CD4-positive, alpha-beta T cell treated with Interleukin-4 for 1 hour (primary cell): ENCODE measurements at regions not wholly inside any gene's neighbourhood (a gene's known extent, or its start where the extent isn't known, plus 50 kb on each side); places are given as distances from the start of the nearest gene placed in this dataset.

Experiments
- DNase-seq, 2 donors: peaks; one replicate each; pipeline ENCODE4 v3.0.0-alpha.2; 2020 to 2022

DNA sequence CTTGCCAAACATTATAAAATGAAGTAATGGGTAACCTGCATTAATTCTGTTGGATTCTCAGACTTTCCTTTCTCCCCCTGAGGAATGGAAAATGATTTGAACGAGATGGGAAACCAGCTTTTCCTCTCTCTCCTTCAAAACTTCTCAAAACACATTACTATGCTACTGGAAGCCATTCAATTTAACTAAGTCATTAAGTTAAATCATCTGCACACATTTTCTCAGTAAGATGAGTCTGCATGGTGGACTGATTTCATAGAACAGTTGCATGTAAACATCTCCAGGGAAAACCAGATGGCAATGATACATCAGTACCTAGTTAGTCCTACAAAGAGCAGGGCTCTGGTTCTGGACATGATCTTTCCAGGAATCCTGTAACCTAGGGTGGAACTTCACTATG is 59.9 kb downstream of the BMP4 start:
- DNase-seq = no peak

DNA sequence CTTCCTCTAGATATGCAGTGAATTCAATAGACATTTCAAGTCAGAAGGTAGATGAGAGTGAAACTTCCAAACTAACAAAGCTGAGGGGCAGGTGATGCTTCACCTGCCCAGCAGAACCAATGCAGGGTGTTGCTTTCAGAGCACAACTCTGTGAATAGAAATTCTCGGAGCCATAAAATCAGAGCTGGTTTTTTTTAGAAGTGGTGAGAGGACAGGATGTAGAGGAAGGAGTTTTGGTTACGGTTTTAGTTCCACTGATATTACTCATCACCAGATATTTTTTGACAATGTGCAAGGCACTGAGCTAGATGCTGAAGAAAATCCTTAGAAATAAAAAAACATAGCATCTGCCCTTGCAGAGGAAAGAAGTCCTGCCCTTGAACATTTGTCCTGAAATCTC is 62.2 kb downstream of the BMP4 start:
- no peak for DNase-seq

DNA sequence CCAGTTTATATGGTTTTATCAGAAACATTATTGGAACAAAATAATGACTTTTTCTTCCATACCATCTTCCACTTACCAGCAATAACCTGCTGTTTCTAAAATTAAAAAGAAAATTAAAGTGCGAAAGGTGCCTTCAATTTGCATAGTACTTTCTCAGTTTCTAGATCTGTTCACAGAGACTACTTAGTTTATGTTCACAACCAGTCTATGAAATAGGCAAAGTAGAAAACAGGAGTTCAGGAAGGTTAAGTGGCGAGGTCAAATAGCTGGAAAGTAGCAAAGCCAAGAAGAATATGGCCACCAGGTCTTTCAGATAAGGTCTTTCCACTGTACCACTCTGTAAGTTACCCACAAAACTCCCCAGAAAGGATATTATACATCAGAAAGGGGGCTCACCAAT is 63.3 kb downstream of the BMP4 start:
- DNase-seq = no peak

DNA sequence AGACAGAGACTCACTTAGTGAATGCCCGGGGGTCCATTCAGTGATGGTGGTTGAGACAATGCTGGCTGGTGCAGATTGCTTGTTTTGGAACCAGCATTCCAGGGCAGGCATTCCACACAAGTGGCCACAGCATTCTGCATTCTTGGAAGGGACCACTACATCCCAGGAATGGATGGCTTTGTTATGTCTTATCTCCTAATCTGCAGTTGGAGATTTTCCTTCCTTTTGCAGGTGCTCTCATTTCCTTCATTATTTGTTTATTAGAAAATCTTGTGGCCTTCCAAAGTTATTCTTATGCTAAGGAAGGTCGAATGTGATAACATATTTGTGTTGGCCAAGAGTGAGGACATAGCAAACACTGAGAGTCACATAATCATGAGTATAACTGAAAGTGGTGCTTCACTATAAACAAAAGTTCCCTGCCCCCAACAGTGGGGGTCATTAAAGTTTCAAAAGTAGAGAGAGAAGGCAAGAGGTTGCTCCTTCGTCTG is 66.0 kb downstream of the BMP4 start:
- no peak for DNase-seq

DNA sequence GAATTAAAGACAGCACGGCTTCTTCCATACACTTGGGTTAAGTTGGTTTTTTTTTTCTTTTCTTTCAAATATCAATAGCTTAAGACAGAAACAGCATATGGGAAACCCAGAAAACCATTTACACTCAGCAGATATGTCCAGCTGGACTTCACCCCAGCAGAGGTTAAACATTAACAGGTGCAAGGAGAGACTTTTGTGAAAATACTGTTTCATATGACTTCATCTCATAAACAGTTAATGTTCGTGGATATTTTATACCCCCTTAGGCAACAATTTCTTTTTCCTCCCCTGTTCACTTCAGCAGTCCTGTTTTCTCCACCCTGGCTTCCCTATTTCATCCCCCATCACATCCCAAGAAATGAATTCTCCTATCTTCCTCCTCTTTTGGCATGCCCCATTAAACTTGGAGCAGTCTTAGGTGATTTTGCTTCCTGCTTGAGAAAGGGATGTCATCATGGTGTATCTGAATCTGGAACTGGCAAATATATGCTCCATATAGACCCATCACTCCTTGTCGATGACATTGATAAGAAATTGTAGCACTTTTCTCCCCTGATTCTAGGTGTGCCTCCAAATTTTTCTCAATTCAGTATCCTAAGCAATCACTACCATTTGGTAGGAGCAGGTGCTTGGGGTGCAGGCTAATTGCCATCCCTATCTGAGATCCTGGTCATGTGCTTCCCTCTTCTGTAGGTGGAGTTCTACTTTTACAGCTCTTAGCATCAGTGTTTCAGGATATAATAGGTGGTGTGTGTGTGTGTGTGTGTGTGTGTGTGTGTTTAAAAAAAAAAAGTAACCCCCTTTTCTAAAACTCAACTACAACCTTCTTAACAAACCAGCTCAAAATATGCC is 67.9 kb downstream of the BMP4 start:
- no peak for DNase-seq

DNA sequence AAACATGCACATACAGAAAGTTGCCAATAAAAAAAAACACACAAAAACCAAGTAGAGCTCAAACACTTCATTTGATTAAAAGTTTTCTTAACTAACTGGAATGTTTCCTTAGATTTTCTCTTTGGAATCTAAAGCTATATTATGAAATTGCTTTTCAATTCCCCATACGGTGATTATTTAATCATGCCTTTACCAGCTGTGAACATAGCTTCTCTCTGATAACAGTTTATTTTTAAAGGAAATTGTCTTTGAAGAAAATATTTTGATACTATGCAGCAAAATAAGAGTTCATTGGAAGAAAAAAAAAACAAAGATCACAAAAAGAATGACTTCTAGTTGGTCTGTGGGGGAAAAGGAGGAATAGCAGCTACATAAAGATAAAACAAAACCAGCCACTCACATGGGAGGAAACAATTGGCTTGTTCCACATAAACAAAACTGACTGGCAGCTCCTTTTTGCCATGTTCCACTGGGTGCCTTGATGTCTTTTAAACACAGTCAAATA is 71.4 kb downstream of the BMP4 start:
- no peak for DNase-seq

DNA sequence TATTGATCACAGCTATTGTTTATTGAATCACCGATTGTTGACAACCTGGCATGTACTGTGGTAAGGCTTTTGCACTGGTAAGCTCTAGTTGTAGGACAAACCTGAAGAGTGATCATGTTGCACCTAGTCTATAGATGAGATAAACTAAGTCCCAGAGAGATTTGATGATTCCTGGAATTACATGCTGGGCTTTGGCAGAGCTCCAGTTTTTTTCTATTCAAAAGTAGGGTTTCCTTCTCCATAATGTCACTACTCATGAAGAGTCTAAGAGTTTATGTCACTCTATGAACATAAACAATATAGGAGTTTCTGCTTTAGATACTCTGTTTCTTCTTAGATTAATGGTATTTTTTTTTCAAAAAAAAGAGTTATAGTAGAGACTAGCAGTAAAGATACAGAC is 72.0 kb downstream of the BMP4 start:
- DNase-seq = no peak

DNA sequence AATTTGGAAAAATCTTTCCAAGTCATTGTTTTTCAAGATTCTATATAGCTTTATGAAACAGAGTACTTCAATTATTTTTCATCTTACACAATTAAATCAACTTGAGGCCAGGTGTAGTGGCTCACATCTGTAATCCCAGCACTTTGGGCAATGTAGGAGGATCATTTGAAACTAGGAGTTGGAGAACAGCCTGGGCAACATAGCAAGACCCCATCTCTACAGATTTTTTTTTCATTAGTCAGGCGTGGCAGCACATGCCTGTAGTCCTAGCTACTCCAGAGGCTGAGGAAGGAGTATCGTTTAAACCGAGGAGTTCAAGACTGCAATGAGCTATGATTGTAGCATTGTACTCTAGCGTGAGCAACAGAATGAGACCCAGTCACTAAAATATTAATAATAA is 72.9 kb downstream of the BMP4 start:
- no peak for DNase-seq

DNA sequence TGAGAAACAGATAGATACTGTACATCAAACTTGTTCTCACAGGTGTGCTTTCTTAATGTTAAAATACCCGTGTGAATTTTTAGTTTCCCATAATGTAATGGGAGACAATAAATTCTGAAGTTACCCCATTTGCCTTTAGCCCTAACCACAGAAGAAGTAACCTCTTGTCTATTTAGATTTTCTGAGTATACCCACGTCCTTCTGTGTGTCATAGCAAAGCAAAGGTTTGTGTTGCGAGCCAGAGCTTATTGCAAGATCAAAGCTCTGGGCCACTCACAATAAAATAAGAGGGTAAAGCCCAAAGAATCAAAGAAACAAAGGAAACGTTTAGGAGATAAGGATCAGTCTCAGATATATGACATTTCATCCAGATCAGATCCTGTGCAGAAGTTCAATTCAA is 73.9 kb downstream of the BMP4 start:
- no peak for DNase-seq

DNA sequence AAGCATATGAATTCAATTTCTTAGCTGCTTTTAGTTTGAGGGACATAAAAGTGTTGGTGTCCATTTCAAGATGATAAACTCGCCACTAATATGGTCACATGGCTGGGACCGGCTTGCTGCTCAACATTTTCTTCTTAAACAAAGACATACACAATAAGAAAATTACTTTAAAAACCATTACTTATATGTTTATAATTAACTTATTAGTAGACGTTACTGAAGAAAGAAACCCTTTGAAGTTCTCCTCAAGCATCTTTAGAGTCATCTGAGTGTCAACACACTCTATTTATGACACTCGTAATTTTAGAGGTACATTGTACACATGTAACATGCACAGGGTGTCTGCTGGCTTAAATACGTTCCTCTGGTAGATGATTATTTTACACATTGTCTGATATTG is 74.7 kb downstream of the BMP4 start:
- DNase-seq = no peak

DNA sequence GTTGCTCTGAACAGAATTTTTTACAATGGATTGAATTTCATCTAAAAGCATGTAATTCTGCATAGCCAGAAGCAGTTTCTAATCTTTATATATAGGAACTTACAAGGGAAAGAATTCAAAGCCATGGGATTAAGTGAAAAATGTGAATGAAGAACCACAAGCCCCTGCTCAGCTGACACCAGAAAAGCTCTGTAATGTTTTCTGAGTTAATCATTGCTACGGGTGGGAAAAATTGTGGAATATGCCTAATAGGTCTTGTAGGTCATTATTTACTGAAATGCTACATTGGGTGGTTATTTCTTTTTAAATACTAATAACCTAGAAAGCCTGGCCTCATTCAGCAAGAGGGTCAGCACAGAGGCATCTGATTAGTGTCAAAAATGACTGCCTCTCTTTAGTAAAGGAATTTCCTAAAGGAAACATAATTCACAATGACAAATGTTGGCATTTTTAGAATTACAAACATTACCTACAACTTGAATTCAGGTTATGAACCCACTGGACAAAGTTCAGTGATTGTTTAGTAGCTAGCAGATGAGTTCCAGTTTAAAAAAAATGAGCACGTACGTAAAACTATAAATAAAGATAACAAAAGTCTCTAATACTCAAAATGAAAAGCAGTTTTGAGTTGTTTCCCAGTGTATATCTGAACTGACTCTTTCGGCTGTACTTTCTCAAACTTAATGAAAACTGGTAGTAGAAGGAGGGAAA is 75.3 kb downstream of the BMP4 start:
- no peak for DNase-seq

DNA sequence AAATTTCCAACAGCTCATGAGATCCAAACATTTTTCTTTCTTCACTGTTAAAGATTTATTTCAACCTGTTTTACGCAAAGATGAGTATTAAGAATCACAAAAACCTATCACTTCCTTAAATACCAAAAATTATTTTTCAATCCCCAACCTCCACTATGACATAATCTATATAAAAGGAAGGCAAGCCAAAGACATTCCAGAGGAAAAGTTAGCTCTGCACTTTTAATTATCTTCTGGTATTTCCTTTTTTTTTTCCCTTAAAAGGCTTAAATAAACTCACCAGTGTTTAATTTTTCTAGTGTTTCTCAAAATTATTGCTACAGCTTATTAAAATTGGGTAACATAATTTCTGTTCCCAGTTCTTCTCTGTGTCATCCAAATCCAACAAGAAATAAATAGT is 75.9 kb downstream of the BMP4 start:
- DNase-seq = no peak

DNA sequence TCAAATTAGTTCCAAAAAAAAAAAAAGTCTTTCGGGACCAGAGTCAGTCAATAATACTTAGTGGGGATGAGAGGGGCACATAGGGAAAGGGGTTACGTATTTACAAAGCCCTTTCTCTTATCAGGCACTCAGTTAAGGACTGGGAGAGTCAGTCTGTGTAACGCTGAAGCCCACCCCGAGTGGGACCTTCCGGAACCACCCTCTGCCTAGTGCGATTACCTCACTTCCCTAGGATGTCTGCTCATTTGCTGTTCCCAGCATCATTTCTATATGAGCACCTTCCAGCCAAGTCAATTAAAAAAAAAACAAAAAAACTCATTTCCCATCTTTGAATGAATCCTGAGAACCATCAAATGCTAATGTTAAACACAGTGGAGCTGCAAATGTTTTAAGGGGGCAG is 76.9 kb downstream of the BMP4 start:
- DNase-seq = no peak

DNA sequence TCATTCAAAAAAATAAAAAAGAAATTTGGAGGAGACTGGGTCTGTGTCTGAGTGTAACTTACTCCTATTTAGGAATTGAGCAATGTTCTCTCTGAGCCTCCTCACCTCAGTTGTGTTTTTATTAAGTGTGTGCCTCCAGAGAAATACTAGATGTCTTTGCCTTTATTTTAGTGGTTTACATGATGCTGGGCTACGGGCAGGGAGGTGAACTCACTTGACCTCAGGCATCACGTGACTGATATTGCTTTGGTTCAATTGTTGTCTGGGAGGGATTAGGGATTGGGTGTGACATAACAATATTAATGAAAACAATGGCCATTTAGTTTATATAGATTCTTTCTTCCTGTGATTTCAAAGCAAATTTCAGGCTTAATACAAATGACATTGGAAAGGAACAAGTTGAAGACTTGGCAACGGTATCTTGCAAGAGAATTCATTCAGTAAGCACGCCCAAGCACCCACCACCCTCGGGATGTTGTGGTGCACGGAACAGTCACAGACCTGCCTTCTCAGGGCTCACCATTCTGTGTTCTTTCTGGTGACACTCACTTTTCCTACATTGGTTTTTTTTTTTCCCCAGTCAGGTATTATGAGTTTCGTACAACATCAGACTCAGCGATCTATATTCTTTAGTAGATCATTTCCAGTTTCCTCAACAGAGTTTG is 77.5 kb downstream of the BMP4 start:
- no peak for DNase-seq

DNA sequence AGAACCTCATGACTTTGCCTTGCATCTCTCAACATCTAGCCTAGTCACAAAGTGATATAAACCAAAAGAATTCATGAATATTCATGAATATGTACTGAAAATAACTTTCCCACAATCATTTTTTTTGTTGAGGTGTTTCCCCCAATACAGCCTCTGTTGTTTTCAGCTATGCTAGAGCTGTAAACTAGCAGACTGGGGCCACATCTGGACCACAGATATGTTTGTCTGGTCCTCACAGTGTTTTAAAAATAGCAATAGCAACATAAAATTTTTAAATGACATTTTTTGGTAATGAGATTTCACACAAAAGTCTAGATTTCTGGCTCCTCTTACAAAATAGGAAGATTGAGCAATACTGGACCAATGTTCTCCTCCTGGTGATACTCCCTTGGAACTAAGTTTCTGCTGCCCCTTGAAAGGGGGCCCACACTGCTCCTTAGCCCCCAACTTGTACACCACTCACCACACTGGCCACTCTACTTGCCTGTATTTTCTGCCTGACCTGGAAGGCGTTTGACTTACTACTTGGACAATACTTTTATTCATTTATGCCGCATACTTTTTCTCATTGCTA is 81.2 kb downstream of the BMP4 start:
- DNase-seq = no peak

DNA sequence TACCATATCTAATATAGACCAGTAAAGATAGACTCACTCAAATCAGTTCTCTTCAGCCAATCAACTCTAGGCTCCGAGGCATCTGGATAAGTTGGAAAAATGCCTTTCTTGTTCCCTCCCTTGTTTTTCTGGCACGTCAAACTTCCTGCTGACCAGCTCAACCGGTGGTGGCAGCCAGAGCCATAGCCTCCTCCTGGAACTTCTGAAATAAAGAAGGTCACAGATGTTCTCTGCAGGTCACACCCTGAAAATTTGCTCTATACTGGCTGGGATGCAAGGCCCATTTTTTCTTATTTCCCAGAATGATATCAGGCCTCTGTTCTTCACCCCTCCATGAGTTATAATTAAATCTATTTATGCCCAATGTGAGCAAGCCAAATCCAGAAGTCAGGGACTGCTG is 81.9 kb downstream of the BMP4 start:
- DNase-seq = no peak

DNA sequence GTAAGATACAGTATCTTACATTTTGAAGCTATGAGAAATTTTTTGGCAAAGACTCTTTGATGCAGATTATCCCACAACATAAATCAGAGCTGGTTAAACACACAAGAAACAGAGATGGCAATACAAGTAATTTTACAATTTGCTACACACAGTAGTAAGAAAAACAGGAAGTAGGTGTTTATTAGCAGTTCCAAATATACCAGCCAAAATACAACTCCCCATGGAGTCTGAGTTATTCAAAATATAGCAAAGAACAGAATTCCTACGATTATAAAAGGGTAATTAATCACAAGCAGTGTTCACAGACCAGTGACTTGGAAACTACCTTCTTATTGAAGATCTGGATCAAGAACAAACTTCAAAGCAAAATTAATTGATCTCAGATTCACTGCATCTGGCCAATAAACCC is 83.9 kb downstream of the BMP4 start:
- no peak for DNase-seq

DNA sequence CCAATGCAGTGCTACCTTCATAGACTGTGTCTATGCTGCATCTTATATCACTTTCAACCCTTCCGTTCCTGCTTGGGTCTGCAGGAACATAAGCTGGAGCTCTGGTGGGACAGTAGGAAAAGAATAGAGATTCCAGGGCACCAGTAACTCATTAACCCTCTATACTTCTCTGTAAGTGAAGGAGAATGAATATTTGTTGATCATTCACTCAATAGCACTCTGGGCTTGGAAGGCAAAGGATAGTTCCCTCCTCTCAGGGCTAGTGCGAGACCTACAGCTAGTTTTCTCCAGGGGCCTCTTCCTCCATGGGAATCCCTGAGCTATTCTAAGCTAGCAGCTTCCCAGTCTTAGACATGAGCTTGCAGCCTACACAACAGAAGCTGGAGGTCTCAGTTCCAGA is 84.7 kb downstream of the BMP4 start:
- no peak for DNase-seq

DNA sequence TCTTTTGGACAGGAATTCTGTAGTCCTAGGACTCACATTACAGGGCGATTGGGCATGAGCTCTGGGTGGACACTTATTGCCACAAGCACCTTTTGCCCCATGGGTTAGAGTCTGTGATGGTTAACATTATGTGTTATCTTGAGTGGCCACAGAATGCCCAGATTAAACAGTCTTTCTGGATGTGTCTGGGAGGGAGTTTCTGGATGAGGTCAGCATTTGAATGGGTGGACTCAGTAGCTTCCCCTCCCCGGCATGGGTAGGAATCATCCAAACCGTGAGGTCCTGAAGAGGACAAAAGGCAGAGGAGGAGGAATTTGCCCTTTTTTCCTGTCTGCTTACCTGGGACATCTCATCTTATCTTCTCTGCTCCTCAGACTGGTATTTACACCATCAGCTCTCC is 85.6 kb downstream of the BMP4 start:
- no peak for DNase-seq

DNA sequence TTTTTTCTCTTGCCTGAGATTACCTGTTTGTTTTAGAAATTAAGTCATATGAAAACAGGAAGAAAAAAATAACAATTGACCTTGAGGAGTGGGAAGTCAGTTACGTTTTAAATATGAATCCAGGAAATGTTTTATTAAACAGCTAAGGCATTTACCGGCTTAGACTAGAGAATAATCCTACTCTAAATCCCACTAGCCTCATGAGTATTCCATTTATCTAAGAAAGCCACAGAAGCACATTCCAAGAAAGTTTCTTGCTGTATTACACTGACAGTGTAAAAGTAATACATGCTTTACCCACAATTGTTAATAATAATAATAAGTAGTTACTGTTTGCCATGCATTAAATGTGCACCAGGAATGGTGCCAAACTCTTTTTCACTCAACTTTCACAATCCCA is 90.9 kb downstream of the BMP4 start:
- no peak for DNase-seq

DNA sequence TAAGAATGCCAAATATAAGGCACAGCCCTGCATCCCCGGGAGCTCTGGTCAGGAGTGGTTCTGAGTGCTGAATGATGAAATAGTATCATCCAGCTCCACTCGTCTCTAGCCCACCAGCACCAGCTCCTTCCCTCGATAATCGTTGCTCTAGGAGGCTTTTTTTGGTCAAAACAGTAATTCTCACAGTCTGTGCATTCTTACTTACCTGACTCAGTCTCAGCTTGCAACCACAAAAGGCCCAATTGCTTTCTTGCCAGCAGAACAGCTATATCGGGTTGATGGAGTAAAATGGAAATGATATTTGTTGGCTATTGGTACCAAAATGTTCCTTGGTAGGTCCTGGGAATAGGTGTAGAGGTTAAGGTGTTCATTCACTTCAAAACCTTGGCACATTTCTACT is 94.8 kb downstream of the BMP4 start:
- no peak for DNase-seq

DNA sequence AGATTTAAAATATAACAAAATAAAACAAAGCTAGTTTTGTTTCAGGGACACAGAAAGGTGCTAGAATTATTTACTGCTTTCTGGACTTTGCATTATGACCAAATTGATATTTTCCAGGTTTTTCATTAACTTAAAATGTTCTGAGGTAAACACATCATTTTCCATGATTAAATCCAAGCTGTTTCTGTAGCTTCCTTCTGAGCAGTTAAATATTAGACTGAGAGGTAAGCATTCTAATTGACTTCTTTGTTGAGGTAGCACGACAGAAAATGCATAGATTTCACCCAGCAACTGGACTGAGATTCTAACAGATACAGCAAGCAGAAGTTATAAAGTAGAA is 98.3 kb downstream of the BMP4 start:
- no peak for DNase-seq

DNA sequence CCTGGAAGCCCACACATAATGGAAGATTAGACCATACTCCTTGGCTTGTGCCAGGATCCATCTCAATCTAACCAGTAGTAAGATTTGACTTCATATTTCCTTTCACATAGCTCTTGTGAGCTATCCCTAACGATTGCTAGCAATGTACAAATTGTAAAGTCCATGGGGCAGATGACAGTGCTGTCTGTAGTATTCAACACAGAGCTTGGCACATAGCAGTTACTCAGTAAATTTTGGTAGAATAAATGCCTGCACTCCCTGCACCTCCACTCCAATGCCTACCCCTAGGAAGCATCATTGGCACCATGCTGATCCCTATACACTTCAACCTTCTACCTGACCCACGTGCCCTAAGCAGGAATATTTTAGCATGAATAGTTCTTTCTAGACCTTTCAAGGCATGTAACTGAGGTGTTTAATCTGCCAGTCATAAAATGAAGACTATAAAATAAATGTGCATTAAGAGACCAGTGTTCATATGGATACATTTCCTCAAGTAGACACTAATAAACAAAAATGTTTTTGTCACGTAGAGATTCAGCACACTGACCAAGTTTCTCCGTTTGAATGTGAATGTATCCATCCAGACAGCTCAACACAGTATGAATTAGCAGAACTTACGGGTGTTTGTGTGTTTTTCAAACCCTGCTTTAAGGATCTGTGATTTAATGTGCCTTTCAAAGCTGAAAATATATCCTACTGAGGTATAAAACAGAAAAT is 98.8 kb downstream of the BMP4 start:
- DNase-seq = no peak
